HepG2 (cell line): ENCODE measurements at regions not wholly inside any gene's neighbourhood (a gene's known extent, or its start where the extent isn't known, plus 50 kb on each side); places are given as distances from the start of the nearest gene placed in this dataset.

ENCODE experiments used
- JARID2 ChIP-seq: sonication (generic); formaldehyde crosslinking; IDR thresholded peaks from 2 replicates; pipeline ENCODE4 v1.8.1; 2023; ENCODE audit warnings: missing genetic modification reagents, inconsistent platforms; ENCODE audit not compliant: insufficient replicate concordance
- RBM22 ChIP-seq: fragments of 200-400 bp; formaldehyde crosslinking; optimal IDR thresholded peaks from 2 replicates; pipeline ENCODE3; 2017; ENCODE audit warnings: mild to moderate bottlenecking, low read length, moderate library complexity
- USF2 ChIP-seq, 2 experiments: sonication (generic) in 1 of 2; formaldehyde crosslinking in 1 of 2; IDR thresholded peaks; 2 replicates each; pipeline versions ENCODE4 v1.5.1 to v1.6.1; 2011 to 2020; ENCODE audit warnings: borderline replicate concordance in 1 of 2, low read depth in 1 of 2, low read length in 1 of 2, mild to moderate bottlenecking in 1 of 2, missing genetic modification reagents in 1 of 2, moderate library complexity in 1 of 2
- ZNF737 ChIP-seq: sonication (generic); formaldehyde crosslinking; IDR thresholded peaks from 2 replicates; pipeline ENCODE4 v1.5.0; 2020; ENCODE audit warnings: missing genetic modification reagents, mild to moderate bottlenecking, borderline replicate concordance

GRCh38 chr9:87383344-87384150, 114.1 kb upstream of the DAPK1 start:
- TF ChIP-seq USF2 (IDR thresholded peaks at IDR 0.05; ENCODE audit: low read depth, low read length) (no peak), USF2 (CRISPR knock-in tag; IDR thresholded peaks at IDR 0.05; ENCODE audit: borderline replicate concordance) (no peak), RBM22 (no peak), ZNF737 (CRISPR knock-in tag) (no peak), JARID2 (CRISPR knock-in tag) (no peak)
